HG02610 (cell line): ENCODE measurements at regions not wholly inside any gene's neighbourhood (a gene's known extent, or its start where the extent isn't known, plus 50 kb on each side); places are given as distances from the start of the nearest gene placed in this dataset.
"Not testable (repeated sequence)": the region's sequence is repeated elsewhere in the genome, so short reads cannot be mapped to it uniquely, and the experiment has no call there.

Experiments
- ATAC-seq: cut with Tn5 transposase; IDR thresholded peaks from one replicate; pipeline ENCODE4 v1.9.1; 2021; ENCODE audit warnings: mild to moderate bottlenecking, moderate library complexity; ENCODE audit not compliant: unreplicated experiment

GRCh38 chr7:35968140-35968940 lies 167.5 kb downstream of the SEPTIN7 start:
- no peak for ATAC-seq

- ATAC-seq = no peak
Observed at GRCh38 chr7:35969066-35969465, 168.2 kb downstream of the SEPTIN7 start.

DNA sequence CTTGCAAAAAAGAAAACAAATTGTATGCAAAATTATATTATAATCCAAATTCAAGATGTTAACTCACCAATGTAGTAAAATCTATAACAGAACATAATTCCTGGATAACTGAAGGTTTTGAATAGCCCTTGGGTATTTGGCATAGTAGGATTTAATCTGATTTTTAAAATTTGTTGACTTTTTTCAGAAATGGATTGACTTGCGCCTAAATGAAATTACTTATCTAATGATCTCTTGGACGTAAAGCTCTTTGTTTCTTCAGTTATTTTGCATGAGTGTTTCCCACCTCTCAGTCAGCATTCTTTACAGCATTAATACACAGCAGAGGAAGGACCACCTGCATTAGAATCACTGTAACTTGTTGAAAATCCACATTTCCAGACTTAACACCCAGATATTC lies 169.6 kb downstream of the SEPTIN7 start:
- ATAC-seq = no peak

DNA sequence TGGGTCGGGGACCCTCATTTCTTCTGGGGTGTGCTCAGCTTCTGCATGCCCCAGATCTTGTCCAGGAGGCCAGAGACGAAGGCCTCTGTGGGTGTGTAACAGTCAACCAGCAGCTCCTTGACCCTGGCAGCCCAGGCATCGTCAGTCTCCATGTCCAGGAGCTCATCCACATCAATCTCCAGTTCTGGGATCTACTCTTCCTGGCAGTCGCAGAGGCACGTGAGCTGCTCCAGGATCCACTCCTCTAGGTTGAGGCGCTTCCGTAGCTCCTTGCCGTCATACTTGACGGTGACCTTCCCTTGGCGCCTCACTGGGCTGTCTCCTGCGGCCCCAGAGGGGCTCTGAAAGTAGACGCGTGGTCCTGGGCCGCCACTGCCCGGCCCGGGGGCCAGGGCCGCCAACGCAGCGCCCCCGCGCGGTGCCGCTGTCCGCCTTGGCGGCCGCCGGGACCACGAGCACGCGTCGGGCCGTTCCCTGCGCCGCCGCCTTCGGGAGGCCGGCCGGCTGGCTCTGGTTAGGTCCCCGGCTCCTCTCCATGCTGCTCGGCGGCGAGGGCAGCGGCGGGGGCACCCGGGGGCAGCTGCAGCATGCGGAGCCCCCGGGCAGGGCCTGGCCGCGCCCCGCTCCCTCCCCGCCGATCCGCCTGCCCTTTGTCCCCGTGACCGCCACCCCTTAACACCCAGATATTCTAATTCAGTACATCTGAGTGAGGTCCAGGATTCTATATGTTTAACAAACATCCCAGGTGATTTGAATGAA lies 170.5 kb downstream of the SEPTIN7 start:
- no peak for ATAC-seq

- peak; percentile 72 for ATAC-seq
Observed at GRCh38 chr7:35975851-35976454, 175.1 kb downstream of the SEPTIN7 start.

DNA sequence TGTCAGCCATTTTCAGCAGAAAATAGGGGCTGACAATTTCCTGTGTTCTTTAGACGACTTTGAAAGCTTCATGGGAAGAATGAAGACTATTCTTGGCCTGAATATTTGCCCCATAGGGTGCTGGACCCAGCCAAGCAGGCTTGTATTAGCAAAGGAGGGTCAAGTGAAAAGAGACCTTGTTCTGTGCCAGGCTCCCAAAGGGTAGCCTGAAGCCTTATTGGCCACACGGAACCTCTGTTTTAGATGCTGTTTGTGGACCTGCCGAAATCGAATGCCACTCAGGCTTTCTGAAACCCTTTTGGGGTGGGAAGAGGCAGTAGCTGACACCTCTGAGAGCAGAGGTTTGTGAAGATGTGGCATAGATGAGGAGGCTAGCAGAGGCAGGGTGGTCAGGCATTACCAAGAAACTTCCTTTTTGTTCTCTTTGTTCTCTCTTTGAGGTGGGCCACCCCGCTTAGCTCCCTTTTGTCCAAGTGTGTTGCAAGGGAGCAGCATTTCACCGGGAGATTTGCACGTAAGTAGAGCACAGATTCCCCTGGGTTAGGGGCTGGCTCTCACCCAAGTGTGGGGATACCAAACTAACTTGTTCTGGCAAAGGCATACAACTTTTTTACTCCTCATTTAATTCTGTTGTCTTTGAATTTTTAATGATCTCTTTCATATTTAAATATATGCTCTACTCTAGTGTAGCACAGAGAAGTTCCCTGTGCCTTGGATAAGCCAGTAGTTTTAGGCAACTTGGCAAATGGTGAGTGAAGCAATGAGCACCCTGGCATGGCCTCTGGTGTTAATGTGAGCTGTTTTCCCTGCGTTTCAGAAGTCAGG lies 174.0 kb upstream of the EEPD1 start:
- not testable (repeated sequence) for ATAC-seq

DNA sequence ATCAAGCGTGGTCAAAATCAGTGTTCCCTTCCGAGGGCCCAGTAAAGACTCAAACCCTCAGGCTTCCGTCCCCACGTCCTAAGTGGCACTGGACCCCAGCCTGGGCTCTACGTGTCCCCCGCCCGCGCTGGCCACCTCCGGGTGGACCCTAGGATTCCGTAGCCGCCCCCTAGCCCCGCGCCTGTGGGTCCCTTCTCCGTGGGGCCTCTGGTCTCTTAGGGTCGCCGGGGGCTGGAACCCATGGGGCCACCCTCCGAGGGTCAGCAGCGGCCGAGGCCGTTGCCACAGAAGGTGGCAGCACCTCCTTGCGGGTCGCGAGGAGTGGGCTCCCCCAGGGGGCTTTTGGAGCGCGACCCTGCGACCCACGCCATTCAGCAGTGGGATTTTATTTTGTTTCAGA lies 170.5 kb upstream of the EEPD1 start:
- ATAC-seq = no peak

DNA sequence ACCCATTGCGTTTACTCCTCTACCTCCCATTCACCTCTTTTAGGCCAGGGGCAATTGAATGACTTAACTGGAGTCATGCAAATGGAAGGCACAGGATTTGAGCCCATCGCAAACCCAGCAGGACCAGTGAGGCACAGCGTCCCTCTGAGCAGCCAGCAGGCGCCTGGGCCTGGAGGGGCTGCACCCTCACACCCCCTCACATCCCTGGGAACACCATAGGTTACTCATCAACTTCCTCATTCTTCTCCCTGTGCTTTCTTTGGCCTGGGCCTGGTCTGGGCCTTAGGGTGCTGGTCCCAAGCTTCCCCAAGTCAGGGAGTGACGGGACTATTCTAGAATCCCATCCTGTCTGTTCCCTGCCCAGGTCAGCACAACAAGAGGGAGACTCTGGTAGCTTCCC lies 169.4 kb upstream of the EEPD1 start:
- ATAC-seq = no peak

- ATAC-seq = peak; percentile 95
Observed at GRCh38 chr7:35985126-35985754, 167.8 kb upstream of the EEPD1 start.

GRCh38 chr7:35987016-35987415 lies 166.0 kb upstream of the EEPD1 start:
- ATAC-seq = no peak

GRCh38 chr7:35988105-35988504 lies 164.9 kb upstream of the EEPD1 start:
- no peak for ATAC-seq

DNA sequence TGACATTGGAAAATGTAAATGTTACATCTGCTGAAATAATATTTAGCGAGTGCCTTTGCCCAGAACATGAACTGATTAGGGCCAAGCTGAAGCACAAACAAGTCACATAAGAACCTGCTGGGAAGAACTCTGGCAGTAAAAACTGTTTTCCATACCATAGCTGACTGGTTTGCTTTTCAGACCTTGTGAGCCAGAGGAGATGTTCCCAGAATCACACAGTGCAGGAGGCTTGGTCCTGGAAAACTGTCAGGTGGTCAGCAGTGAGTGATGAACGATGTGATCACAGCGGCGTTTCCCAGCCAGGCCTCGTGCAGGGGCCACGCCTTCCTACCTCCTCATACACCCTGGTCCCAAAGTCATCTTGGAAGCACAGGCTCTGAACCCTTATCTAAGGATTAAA lies 164.2 kb upstream of the EEPD1 start:
- ATAC-seq = no peak

DNA sequence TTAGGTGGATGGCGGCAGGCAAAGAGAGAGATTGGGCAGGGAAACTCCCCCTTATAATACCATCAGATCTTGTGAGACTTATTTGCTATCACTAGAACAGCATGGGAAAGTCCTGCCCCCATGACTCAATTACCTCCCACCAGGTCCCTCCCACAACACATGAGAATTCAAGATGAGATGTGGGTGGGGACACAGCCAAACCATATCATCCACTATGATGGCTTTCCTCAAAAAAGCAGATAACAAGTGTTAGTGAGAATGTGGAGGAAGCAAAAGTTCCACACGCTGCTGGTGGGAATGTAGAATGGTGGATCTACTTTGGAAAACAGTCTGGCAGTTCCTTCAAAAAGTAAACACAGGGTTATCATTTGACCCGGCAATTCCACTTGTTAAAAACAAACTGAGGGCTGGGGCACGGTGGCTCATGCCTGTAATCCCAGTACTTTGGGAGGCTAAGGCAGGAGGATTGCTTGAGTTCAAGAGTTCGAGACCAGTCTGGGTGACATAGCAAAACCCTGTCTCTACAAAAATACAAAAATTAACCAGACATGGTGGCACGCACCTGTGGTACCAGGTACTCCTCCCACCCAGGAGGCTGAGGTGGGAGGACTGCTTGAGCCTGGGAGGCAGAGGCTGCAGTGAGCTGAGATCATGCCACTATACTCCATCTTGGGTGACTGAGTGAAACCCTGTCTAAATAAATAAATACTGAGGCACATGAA lies 161.4 kb upstream of the EEPD1 start:
- no peak for ATAC-seq

DNA sequence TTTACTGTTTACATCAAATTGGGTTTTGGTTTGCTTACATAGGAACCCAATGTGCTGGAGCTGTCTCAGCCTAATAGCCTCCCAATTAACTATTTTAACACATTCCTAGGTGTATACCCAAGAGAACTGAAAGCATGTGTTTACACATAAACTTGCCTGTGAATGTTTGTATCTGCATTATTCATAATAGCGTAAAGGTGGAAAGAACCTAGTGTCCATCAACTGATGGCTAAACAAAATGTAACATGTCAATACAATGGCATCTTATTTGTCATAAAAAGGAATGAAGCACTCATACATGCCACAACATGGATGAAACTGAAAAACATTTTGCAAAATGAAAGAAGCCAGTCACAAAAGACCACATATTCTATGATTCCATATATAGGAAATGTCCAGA lies 160.6 kb upstream of the EEPD1 start:
- ATAC-seq = no peak

- ATAC-seq = no peak
Observed at GRCh38 chr7:35993113-35993512, 159.9 kb upstream of the EEPD1 start.

GRCh38 chr7:35993676-35994606 lies 159.1 kb upstream of the EEPD1 start:
- no peak for ATAC-seq

DNA sequence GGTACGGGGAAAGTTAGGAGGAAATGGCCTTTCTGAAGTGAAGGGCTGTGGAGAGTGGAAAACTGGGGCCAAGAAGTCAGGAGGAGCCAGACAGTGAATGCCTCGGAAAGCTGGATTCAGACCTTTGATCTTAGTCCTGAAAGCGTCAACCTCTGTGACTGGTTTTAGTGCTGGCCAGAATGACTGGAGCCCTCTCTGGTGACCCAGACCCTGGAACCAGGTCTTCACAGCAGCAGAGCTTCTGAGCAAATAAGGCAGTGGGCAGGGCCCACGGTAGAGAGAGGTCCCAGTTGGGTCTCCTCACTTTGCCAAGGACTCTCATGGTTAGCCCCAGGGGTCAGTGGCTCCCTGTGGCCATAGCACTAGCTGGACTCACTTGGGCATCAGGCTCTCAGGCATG lies 157.7 kb upstream of the EEPD1 start:
- ATAC-seq = no peak

DNA sequence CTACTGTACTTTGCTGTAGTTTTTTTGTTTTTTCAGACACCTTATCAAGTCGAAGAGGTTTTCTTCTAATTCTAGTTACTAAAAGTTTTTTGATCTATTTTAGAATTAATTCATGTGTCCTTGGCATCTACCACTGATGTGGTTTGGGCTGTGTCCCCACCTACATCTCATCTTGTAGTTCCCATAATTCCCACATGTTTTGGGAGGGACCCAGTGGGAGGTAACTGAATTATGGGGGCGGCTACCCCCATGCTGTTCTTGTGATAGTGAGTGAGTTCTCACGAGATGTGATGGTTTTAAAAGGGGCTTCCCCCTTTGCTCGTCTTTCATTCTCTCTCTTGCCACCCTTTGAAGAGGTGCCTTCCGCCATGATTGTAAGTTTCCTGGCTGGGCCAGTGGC lies 154.6 kb upstream of the EEPD1 start:
- no peak for ATAC-seq

- no peak for ATAC-seq
Observed at GRCh38 chr7:36001546-36001945, 151.5 kb upstream of the EEPD1 start.
